ENCODE measurements at regions not wholly inside any gene's neighbourhood (a gene's known extent, or its start where the extent isn't known, plus 50 kb on each side); places are given as distances from the start of the nearest gene placed in this dataset.

DNA sequence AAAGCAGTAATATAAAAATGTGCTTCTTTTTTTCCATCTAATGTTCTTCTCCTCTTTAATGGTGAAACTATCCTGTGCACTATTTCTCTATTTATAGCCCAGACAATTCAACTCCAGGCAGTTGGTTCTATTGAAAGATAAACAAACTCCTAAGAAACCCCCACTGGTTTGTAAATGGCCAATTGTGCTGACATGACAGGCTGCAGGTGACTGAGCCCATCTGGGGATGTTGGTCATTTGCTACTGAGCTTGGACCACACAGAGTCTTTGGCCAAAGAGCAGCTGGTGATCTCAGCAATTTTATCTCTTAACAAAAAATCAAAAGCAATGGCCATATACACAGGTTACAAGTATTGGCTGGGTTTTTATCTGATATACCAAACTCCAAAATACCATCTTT lies 631.8 kb upstream of the CELF2 start:
- no peak for TF ChIP-seq GATA3 (IDR thresholded peaks at IDR 0.05; ENCODE audit: low read depth, low read length)
- no peak for TF ChIP-seq GATA2 (IDR thresholded peaks at IDR 0.05; ENCODE audit: low read depth, low read length)

All from SH-SY5Y (cell line).